GM12878 (cell line): ENCODE measurements at regions not wholly inside any gene's neighbourhood (a gene's known extent, or its start where the extent isn't known, plus 50 kb on each side); places are given as distances from the start of the nearest gene placed in this dataset.

Experiments
- ATAC-seq: fragments of 200-7000 bp; cut with Tn5 transposase; 3 replicates; pipeline ENCODE4 v1.9.1; 2020; ENCODE audit warnings: mild to moderate bottlenecking, moderate library complexity
- BruUV-seq: library from RNA; stranded (reverse); fragments of 400-500 nt; replicated peaks from 2 replicates; lab custom pipeline; 2021; lab: Mats Ljungman, UMichigan
- CTCF ChIA-PET: fragments of 300-600 bp; sonication (Branson Sonifier 250); formaldehyde crosslinking; extraction: SDS; loops from one replicate; lab custom pipeline; 2021; ENCODE audit warnings: inconsistent platforms; lab: Yijun Ruan, JAX
- POLR2A ChIA-PET: fragments of 350-600 bp; formaldehyde crosslinking; extraction: SDS; loops from one replicate; lab custom pipeline; 2021; ENCODE audit warnings: inconsistent platforms; lab: Charles Lee
- RAD21 ChIA-PET: fragments of 300-600 bp; sonication (Branson Sonifier 250); formaldehyde crosslinking; loops from one replicate; lab custom pipeline; 2023; ENCODE audit warnings: antibody characterized with exemption; ENCODE audit not compliant: unreplicated experiment; lab: Charles Lee
- SMC1A ChIA-PET: fragments of 300-600 bp; sonication (Branson Sonifier 250); formaldehyde crosslinking; loops from one replicate; lab custom pipeline; 2023; ENCODE audit not compliant: unreplicated experiment, uncharacterized antibody; lab: Charles Lee
- DNase-seq: peaks from one replicate; pipeline ENCODE4 v3.0.0-alpha.2; 2011; ENCODE audit warnings: low read depth, low spot score
- FAIRE-seq: peaks from 3 replicates; lab custom pipeline; 2011; peaks lifted over from hg19 to GRCh38; lab: Jason Lieb, UNC
- H2AFZ ChIP-seq: 2 replicates; pipeline ENCODE4 v1.6.0; 2011; ENCODE audit warnings: low read depth, low read length, control low read depth; ENCODE audit not compliant: control insufficient read depth
- H3K27ac ChIP-seq: 2 replicates; pipeline ENCODE4 v1.5.1; 2011; ENCODE audit warnings: control low read depth; ENCODE audit not compliant: control insufficient read depth, insufficient read depth
- H3K27me3 ChIP-seq, 2 experiments: replicated peaks in 1 of 2; 2 replicates each; pipeline versions ENCODE4 v1.6.0 to v1.6.1; 2011; ENCODE audit warnings: low read length in 1 of 2; ENCODE audit not compliant: control insufficient read depth in 2 of 2, insufficient read depth in 2 of 2
- H3K36me3 ChIP-seq, 2 experiments: 2 replicates each; pipeline ENCODE4 v1.5.1; 2011; ENCODE audit warnings: low read length in 1 of 2; ENCODE audit not compliant: control insufficient read depth in 2 of 2, insufficient read depth in 2 of 2
- H3K4me1 ChIP-seq: 2 replicates; pipeline ENCODE4 v1.6.1; 2011; ENCODE audit warnings: mild to moderate bottlenecking, low read length, moderate library complexity, mixed read lengths; ENCODE audit not compliant: control insufficient read depth, insufficient read depth
- H3K4me2 ChIP-seq: 2 replicates; pipeline ENCODE4 v1.6.0; 2011; ENCODE audit warnings: control low read depth; ENCODE audit not compliant: control insufficient read depth, insufficient read depth
- H3K4me3 ChIP-seq: fragments of 200-600 bp; sonication (generic); 2 replicates; pipeline ENCODE4 v1.5.1; 2016
- H3K79me2 ChIP-seq: 2 replicates; pipeline ENCODE4 v1.6.0; 2011; ENCODE audit warnings: low read length; ENCODE audit not compliant: control insufficient read depth, insufficient read depth
- H3K9ac ChIP-seq: 2 replicates; pipeline ENCODE4 v1.8.0; 2011; ENCODE audit warnings: low read length, control low read depth, mixed read lengths; ENCODE audit not compliant: control insufficient read depth, insufficient read depth
- H3K9me3 ChIP-seq: replicated peaks from 3 replicates; pipeline ENCODE4 v1.5.1; 2011; ENCODE audit warnings: mild to moderate bottlenecking, low read length; ENCODE audit not compliant: control insufficient read depth, insufficient read depth
- H4K20me1 ChIP-seq: 2 replicates; pipeline ENCODE4 v1.6.0; 2011; ENCODE audit not compliant: control insufficient read depth, insufficient read depth
- ATF7 ChIP-seq: fragments of 450-650 bp; IDR thresholded peaks from 2 replicates; pipeline ENCODE4 v1.6.1; 2016; ENCODE audit warnings: low read depth, mild to moderate bottlenecking
- CEBPB ChIP-seq, 2 experiments: fragments of 150-350 bp in 1 of 2; IDR thresholded peaks; 2 replicates each; pipeline ENCODE4 v1.6.1; 2012 to 2014; ENCODE audit warnings: low read depth in 2 of 2, low read length in 2 of 2, borderline replicate concordance in 1 of 2, inconsistent platforms in 1 of 2
- CHD2 ChIP-seq: IDR thresholded peaks from 2 replicates; pipeline ENCODE4 v1.6.1; 2011; ENCODE audit warnings: low read depth, low read length, improper control_type of control experiment, borderline replicate concordance
- HCFC1 ChIP-seq: fragments of 150-350 bp; IDR thresholded peaks from 2 replicates; pipeline ENCODE4 v1.6.1; 2014; ENCODE audit warnings: low read length
- LARP7 ChIP-seq: fragments of 450-650 bp; IDR thresholded peaks from 2 replicates; pipeline ENCODE4 v1.6.1; 2017; ENCODE audit warnings: mild to moderate bottlenecking
- MEF2B ChIP-seq: fragments of 450-650 bp; IDR thresholded peaks from 2 replicates; pipeline ENCODE4 v1.6.1; 2018; ENCODE audit warnings: mild to moderate bottlenecking, moderate library complexity; ENCODE audit not compliant: partially characterized antibody, poor library complexity, severe bottlenecking
- PAX5 ChIP-seq: IDR thresholded peaks from 2 replicates; pipeline ENCODE4 v1.6.1; 2011; ENCODE audit warnings: low read depth, low read length, borderline replicate concordance
- PRDM15 ChIP-seq: fragments of 450-650 bp; formaldehyde crosslinking; IDR thresholded peaks from 2 replicates; pipeline ENCODE4 v1.4.0; 2020; ENCODE audit warnings: mild to moderate bottlenecking, moderate library complexity
- RAD51 ChIP-seq: fragments of 450-650 bp; IDR thresholded peaks from 2 replicates; pipeline ENCODE4 v1.6.1; 2016; ENCODE audit warnings: moderate library complexity, mild to moderate bottlenecking, inconsistent platforms
- RFX5 ChIP-seq: IDR thresholded peaks from 2 replicates; pipeline ENCODE4 v1.6.1; 2011; ENCODE audit warnings: low read depth, low read length, improper control_type of control experiment
- SMARCA5 ChIP-seq: fragments of 450-650 bp; IDR thresholded peaks from 2 replicates; pipeline ENCODE4 v1.6.1; 2017; ENCODE audit warnings: mild to moderate bottlenecking
- SPI1 ChIP-seq: IDR thresholded peaks from 2 replicates; pipeline ENCODE4 v1.6.1; 2011; ENCODE audit warnings: low read depth, mild to moderate bottlenecking, low read length, moderate library complexity, borderline replicate concordance; ENCODE audit not compliant: insufficient read depth
- STAT1 ChIP-seq: fragments of 450-650 bp; conservative IDR thresholded peaks from 2 replicates; pipeline ENCODE4 v1.6.1; 2014; ENCODE audit warnings: antibody characterized with exemption, mild to moderate bottlenecking
- WRNIP1 ChIP-seq: IDR thresholded peaks from 2 replicates; pipeline ENCODE4 v1.6.1; 2011; ENCODE audit warnings: low read depth, low read length, improper control_type of control experiment, borderline replicate concordance
- YY1 ChIP-seq: IDR thresholded peaks from 2 replicates; pipeline ENCODE4 v1.6.1; 2011; ENCODE audit warnings: low read depth, mild to moderate bottlenecking, low read length
- WGBS: methylation state at CpG from one replicate; pipeline ENCODE4 v1.1.6; 2016; ENCODE audit warnings: low lambda C conversion rate; ENCODE audit not compliant: insufficient replicate concordance, insufficient coverage; ENCODE audit errors: missing lambda C conversion rate; 5-methylcytosine and 5-hydroxymethylcytosine counted together
- in situ Hi-C: fragments of 300-500 bp; cut with MboI; formaldehyde crosslinking; loops from 9 replicates; pipeline ENCODE4 v1.14.3; 2018; ENCODE audit warnings: mixed read lengths
- intact Hi-C: fragments of 100-400 bp; cut with micrococcal nuclease; formaldehyde crosslinking; loops from one replicate; pipeline ENCODE4 v1.14.2; 2022; ENCODE audit not compliant: unreplicated experiment
- TF ChIP-seq, protein P1 (sequence below): IDR thresholded peaks from 2 replicates; pipeline ENCODE4 v1.6.1; 2011; ENCODE audit warnings: low read depth, low read length, improper control_type of control experiment, borderline replicate concordance
- TF ChIP-seq, protein P2 (sequence below): fragments of 450-650 bp; formaldehyde crosslinking; IDR thresholded peaks from 2 replicates; pipeline ENCODE4 v1.5.0; 2022; ENCODE audit warnings: mild to moderate bottlenecking, missing genetic modification characterization

DNA sequence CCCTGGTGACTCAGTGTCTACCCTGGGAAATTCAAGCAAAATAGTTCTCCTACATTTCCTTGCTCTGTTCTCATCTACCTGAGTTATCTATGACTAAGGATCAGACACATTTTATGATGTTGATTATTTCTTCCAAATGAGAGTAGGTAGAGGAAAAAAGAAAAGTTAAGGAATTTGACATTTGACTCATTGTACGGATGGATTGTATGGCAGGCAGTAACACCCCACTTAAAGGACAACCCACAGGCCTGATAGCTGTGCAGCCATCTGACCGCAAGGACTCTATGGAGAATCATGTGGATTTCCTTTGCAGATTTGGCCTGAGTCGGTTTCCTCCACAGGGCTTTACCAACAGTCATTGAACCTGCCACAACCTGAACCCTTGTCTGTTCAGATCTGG is 540.3 kb downstream of the BCL11B start (continued):
- TF ChIP-seq YY1 (no peak), HCFC1 (no peak), PAX5 (no peak), WRNIP1 (no peak), CEBPB (IDR thresholded peaks at IDR 0.05; ENCODE audit: borderline replicate concordance in 1 of 2, low read depth in 2 of 2, low read length in 2 of 2) (no peak), PRDM15 (no peak)
- TF ChIP-seq, protein P1, sequence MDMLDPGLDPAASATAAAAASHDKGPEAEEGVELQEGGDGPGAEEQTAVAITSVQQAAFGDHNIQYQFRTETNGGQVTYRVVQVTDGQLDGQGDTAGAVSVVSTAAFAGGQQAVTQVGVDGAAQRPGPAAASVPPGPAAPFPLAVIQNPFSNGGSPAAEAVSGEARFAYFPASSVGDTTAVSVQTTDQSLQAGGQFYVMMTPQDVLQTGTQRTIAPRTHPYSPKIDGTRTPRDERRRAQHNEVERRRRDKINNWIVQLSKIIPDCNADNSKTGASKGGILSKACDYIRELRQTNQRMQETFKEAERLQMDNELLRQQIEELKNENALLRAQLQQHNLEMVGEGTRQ = no peak

- TF ChIP-seq CHD2 (no peak), MEF2B (no peak), RFX5 (no peak), RAD51 (no peak), STAT1 (no peak), SMARCA5 (no peak), LARP7 (no peak), ATF7 (no peak), SPI1 (no peak)
- TF ChIP-seq, protein P2, sequence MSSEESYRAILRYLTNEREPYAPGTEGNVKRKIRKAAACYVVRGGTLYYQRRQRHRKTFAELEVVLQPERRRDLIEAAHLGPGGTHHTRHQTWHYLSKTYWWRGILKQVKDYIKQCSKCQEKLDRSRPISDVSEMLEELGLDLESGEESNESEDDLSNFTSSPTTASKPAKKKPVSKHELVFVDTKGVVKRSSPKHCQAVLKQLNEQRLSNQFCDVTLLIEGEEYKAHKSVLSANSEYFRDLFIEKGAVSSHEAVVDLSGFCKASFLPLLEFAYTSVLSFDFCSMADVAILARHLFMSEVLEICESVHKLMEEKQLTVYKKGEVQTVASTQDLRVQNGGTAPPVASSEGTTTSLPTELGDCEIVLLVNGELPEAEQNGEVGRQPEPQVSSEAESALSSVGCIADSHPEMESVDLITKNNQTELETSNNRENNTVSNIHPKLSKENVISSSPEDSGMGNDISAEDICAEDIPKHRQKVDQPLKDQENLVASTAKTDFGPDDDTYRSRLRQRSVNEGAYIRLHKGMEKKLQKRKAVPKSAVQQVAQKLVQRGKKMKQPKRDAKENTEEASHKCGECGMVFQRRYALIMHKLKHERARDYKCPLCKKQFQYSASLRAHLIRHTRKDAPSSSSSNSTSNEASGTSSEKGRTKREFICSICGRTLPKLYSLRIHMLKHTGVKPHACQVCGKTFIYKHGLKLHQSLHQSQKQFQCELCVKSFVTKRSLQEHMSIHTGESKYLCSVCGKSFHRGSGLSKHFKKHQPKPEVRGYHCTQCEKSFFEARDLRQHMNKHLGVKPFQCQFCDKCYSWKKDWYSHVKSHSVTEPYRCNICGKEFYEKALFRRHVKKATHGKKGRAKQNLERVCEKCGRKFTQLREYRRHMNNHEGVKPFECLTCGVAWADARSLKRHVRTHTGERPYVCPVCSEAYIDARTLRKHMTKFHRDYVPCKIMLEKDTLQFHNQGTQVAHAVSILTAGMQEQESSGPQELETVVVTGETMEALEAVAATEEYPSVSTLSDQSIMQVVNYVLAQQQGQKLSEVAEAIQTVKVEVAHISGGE (CRISPR knock-in tag) = no peak
- in situ Hi-C loops = no loop called here
- Histone ChIP-seq H3K4me3 (no peak overlapping the region), H3K36me3 (no peaks in the 10 kb centered on the region), H3K4me2 (no peak overlapping the region), H3K27ac (no peak overlapping the region), H3K9ac (no peak overlapping the region), H4K20me1 (no peaks in the 10 kb centered on the region), H3K9me3 (no peaks in the 10 kb centered on the region; the same call in 2 of the 3 replicates), H3K27me3 (no peaks in the 10 kb centered on the region), H3K79me2 (no peaks in the 10 kb centered on the region), H2AFZ (no peak overlapping the region), H3K4me1 (no peaks in the 10 kb centered on the region)
- no peak for ATAC-seq
- no peak for DNase-seq
- CTCF ChIA-PET = no interaction called here
- POLR2A ChIA-PET = no interaction called here
- BruUV-seq = no TSS peak
- intact Hi-C loops = no loop called here
- RAD21 ChIA-PET = no interaction called here
- SMC1A ChIA-PET = no interaction called here
- no peak for FAIRE-seq
- 36% methylated on average over 3 of the region's 3 CpGs for WGBS
These were observed 538.5 kb downstream of the BCL11B start for GRCh38 chr14:98733536-98733935.
